ENCODE measurements at regions not wholly inside any gene's neighbourhood (a gene's known extent, or its start where the extent isn't known, plus 50 kb on each side); places are given as distances from the start of the nearest gene placed in this dataset.

GRCh38 chr6:132974122-132974521 lies 159.8 kb downstream of the RPS12 start:
- 71 to 78% methylated on average over 4 of the region's 4 CpGs for WGBS, 2 donors

GRCh38 chr6:132977413-132977812 lies 163.0 kb downstream of the RPS12 start:
- intact Hi-C loops (cut with DNase I) = no loop called here
- no peak overlapping the region for H3K27ac ChIP-seq
- no peaks in the 10 kb centered on the region for H3K4me1 ChIP-seq
- TF ChIP-seq CTCF (IDR thresholded peaks at IDR 0.05) (no peak), EP300 (IDR thresholded peaks at IDR 0.05) (no peak), POLR2A (IDR thresholded peaks at IDR 0.05) (no peak), POLR2AphosphoS5 (IDR thresholded peaks at IDR 0.05) (no peak)
- DNase-seq = no peak
- no peak overlapping the region for H3K4me3 ChIP-seq
- no peaks in the 10 kb centered on the region for H3K27me3 ChIP-seq
- peaks cover 0 to 3% (median 0%) of the 10 kb centered on the region in 4 donors for H3K9me3 ChIP-seq
- H3K36me3 ChIP-seq = no peaks in the 10 kb centered on the region

More at GRCh38 chr6:132974122-132974521, 159.8 kb downstream of the RPS12 start:
- no peaks in the 10 kb centered on the region for H3K4me1 ChIP-seq
- no peak for DNase-seq
- no peaks in the 10 kb centered on the region for H3K27me3 ChIP-seq
- no peaks in the 10 kb centered on the region for H3K9me3 ChIP-seq
- H3K4me3 ChIP-seq = no peak overlapping the region
- H3K27ac ChIP-seq = no peak overlapping the region
- no peaks in the 10 kb centered on the region for H3K36me3 ChIP-seq
- TF ChIP-seq CTCF (IDR thresholded peaks at IDR 0.05) (no peak), EP300 (IDR thresholded peaks at IDR 0.05) (no peak), POLR2A (IDR thresholded peaks at IDR 0.05) (no peak), POLR2AphosphoS5 (IDR thresholded peaks at IDR 0.05) (no peak)
- intact Hi-C loops (cut with DNase I) = no loop called here

GRCh38 chr6:132978685-132979084 lies 164.3 kb downstream of the RPS12 start:
- peaks cover 0 to 3% (median 0%) of the 10 kb centered on the region in 4 donors for H3K9me3 ChIP-seq
- H3K27me3 ChIP-seq = no peaks in the 10 kb centered on the region
- no peak for DNase-seq
- H3K4me3 ChIP-seq = no peak overlapping the region
- H3K27ac ChIP-seq = no peak overlapping the region
- no peaks in the 10 kb centered on the region for H3K4me1 ChIP-seq
- H3K36me3 ChIP-seq = no peaks in the 10 kb centered on the region
- TF ChIP-seq EP300 (IDR thresholded peaks at IDR 0.05) = no peak
- TF ChIP-seq POLR2AphosphoS5 (IDR thresholded peaks at IDR 0.05) = no peak
- no peak for TF ChIP-seq POLR2A (IDR thresholded peaks at IDR 0.05)
- no peak for TF ChIP-seq CTCF (IDR thresholded peaks at IDR 0.05)
- intact Hi-C loops (cut with DNase I) = no loop called here

- 83 to 85% methylated on average over 2 of the region's 2 CpGs for WGBS, 2 donors
- no peaks in the 10 kb centered on the region for H3K4me1 ChIP-seq
- H3K9me3 ChIP-seq = no peaks in the 10 kb centered on the region
- DNase-seq = no peak
- no peaks in the 10 kb centered on the region for H3K36me3 ChIP-seq
- intact Hi-C loops (cut with DNase I) = no loop called here
- no peaks in the 10 kb centered on the region for H3K27me3 ChIP-seq
- no peak for TF ChIP-seq POLR2A (IDR thresholded peaks at IDR 0.05)
- H3K27ac ChIP-seq = no peak overlapping the region
- H3K4me3 ChIP-seq = no peak overlapping the region
Observed at GRCh38 chr6:132993738-132994137, 179.4 kb downstream of the RPS12 start.

GRCh38 chr6:132995009-132995408 lies 180.6 kb downstream of the RPS12 start:
- WGBS, 2 donors = 92 to 95% methylated on average over 5 of the region's 5 CpGs
- no peak overlapping the region for H3K4me3 ChIP-seq
- TF ChIP-seq POLR2AphosphoS5 (IDR thresholded peaks at IDR 0.05) (no peak), POLR2A (IDR thresholded peaks at IDR 0.05) (no peak), CTCF (IDR thresholded peaks at IDR 0.05) (no peak), EP300 (IDR thresholded peaks at IDR 0.05) (no peak)
- no peak overlapping the region for H3K27ac ChIP-seq
- DNase-seq = no peak
- intact Hi-C loops (cut with DNase I) = no loop called here
- no peaks in the 10 kb centered on the region for H3K27me3 ChIP-seq
- H3K36me3 ChIP-seq = no peaks in the 10 kb centered on the region
- no peaks in the 10 kb centered on the region for H3K9me3 ChIP-seq
- no peaks in the 10 kb centered on the region for H3K4me1 ChIP-seq
